KBM-7 (cell line): ENCODE measurements at regions not wholly inside any gene's neighbourhood (a gene's known extent, or its start where the extent isn't known, plus 50 kb on each side); places are given as distances from the start of the nearest gene placed in this dataset.

Experiments used
- DNase-seq: peaks from one replicate; pipeline ENCODE4 v3.0.0-alpha.2; 2015
- in situ Hi-C: fragments of 300-500 bp; cut with MboI; formaldehyde crosslinking; loops from 2 replicates; pipeline ENCODE4 v1.14.3; 2020; ENCODE audit warnings: low sequenced_read_pairs, low pct_unique_long_range_greater_than_20kb, mixed read lengths

DNA sequence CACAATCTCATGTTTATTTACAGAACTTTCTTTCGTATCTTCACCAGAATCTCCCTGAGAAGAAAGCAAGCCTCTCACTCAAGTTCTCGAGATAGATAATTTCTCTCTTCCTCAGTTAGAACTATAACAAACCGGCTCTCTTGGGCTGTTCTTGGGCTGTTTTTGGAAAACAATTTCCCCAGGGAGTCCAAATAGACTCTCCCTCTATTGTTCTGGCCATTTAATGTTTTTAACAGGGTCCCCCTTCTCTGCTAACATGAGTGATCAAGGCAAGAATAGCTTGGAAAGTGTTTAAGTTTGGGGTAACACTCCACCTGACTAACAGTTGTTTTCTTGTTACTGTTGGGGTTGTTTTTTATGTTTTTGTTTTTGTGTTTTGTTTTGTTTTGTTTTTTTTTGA is 64.8 kb upstream of the UCN3 start:
- no peak for DNase-seq
- in situ Hi-C loops, result no loop called here

DNA sequence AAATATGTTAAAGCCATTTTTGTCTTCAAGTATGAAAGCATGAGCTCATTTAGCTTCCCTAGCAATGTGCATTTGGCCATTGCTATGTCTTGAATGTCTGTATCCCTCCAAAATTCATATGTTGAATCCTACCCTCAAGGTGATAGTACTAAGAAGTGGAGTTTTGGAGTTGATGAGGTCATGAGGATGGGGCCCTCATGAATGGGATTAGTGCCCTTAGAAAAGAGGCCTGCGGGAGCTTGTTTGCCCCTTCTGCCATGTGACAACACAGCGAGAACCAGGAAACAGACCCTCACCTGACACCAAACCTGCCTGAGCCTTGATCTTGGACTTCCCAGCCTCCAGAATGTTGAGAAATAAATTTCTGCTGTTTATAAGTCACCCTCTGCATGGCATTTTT is 61.3 kb upstream of the UCN3 start:
- in situ Hi-C loops, result no loop called here
- DNase-seq, result no peak

DNA sequence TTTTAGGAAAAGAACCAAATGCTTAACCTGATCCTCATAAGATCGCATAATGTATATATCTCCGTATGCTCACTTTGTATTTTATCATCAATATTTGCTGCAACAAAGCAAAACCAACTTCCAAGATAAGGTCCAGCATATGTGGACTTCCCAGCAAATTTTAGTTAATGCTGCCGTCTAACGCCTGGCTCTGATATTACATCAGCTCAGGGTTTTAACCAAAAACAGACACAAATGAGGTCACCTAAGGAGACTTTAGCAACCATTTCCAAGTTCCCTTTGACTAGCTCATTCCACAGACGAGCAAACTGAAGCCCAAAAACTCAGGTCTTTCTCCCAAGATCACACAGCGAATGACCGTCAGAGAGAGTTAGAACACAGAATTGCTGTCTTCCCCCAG is 59.4 kb upstream of the UCN3 start:
- no peak for DNase-seq
- in situ Hi-C loops, result no loop called here

DNA sequence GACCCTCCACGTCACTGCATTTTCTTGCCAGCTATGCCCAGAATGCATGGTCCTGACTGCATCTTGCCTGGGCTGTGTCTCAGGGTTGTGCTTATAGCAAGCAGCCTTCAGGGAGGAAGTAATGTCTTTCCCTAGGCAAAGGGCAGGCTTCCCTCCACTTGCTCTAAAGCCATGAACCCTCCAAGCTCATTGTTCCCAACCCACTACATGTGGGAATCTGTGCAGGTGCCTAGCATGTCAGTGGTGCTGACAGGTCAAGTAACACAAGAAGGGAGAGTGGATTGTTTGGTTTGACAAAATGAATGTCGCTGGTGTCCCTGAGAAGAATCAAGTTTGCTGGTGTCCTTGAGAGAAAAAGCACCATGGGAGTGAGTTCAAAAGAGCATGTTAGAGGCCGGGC is 53.9 kb upstream of the UCN3 start:
- in situ Hi-C loops, result no loop called here
- DNase-seq, result no peak

DNA sequence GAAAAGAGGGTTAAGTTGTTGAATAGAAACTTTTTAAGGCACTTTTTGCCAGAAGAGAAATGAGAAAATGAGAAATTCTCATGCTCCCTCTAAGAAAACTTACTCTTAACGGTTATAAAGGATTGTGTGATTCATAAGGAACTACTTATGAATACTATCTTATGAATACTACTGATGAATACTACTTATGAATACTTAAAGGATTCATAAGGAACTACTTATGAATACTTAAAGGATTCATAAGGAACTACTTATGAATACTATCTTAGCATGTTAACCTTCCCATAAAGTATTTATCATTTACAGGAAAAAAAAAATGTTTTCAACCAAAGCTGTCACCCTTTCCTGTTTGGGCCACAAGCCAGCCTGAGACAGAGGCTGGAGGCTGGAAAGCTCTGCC is 53.1 kb upstream of the UCN3 start:
- no peak for DNase-seq
- in situ Hi-C loops, result no loop called here

DNA sequence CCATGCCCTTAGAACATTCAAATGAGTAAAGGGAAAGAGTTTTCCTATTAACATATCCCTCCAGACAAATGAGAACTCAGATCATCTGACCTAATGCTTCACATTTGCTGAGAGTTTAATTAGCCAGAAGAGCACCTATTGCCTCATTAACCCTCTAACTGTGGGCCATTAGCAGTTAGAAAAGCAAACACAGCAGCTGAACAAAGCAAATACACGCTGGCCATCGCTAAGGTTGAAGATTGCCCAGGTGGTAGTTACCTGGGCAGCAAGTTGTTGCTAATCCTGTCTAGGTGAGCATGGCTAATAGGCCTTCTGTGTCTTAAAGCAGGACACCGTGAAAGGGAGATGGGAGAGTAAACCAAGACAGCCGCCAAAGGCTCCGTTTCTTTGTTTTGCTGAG is 49.9 kb upstream of the UCN3 start:
- no peak for DNase-seq

More for the DNA sequence above, 49.9 kb upstream of the UCN3 start:
- in situ Hi-C loops, result no loop called here
